ENCODE measurements at regions not wholly inside any gene's neighbourhood (a gene's known extent, or its start where the extent isn't known, plus 50 kb on each side); places are given as distances from the start of the nearest gene placed in this dataset.

- TF ChIP-seq SP1 (IDR thresholded peaks at IDR 0.05; ENCODE audit: low read depth, low read length): no peak
- no peak for TF ChIP-seq CHD1 (IDR thresholded peaks at IDR 0.05; ENCODE audit: low read depth, low read length)
- no peak for TF ChIP-seq SIRT6 (IDR thresholded peaks at IDR 0.05; ENCODE audit: low read length)
- TF ChIP-seq CHD7 (IDR thresholded peaks at IDR 0.05; ENCODE audit: insufficient replicate concordance, low read length): no peak
Measured at GRCh38 chr5:155389498-155389897, 375.9 kb downstream of the KIF4B start (continued).

Data from H1 (cell line).